ENCODE measurements at regions not wholly inside any gene's neighbourhood (a gene's known extent, or its start where the extent isn't known, plus 50 kb on each side); places are given as distances from the start of the nearest gene placed in this dataset.

DNA sequence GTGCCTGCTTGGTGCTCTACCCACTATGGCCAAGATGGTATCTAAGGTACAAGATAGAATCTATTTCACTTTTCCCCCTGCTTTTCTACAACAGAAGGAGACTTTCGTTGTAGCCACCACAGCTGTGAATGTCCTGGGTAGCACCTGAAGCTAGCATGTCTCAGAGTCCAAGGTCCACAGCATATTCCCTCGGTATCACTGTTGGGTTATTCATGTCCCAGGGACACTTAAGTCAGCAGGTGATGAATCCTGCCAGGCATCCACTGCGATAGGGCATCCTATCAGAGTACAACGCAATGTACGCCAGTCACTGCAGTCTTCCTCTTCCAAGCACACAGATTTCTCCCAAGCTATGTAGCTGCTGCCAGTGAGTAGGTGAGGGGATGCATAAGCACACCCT, 129.1 kb upstream of the LINC00305 start:
- TF ChIP-seq, protein P1, sequence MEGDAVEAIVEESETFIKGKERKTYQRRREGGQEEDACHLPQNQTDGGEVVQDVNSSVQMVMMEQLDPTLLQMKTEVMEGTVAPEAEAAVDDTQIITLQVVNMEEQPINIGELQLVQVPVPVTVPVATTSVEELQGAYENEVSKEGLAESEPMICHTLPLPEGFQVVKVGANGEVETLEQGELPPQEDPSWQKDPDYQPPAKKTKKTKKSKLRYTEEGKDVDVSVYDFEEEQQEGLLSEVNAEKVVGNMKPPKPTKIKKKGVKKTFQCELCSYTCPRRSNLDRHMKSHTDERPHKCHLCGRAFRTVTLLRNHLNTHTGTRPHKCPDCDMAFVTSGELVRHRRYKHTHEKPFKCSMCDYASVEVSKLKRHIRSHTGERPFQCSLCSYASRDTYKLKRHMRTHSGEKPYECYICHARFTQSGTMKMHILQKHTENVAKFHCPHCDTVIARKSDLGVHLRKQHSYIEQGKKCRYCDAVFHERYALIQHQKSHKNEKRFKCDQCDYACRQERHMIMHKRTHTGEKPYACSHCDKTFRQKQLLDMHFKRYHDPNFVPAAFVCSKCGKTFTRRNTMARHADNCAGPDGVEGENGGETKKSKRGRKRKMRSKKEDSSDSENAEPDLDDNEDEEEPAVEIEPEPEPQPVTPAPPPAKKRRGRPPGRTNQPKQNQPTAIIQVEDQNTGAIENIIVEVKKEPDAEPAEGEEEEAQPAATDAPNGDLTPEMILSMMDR (conservative IDR thresholded peaks at IDR 0.05 in 1 of 2, IDR thresholded peaks at IDR 0.05 in 1 of 2; ENCODE audit: extremely low read depth in 1 of 2, insufficient read depth in 1 of 2, low read depth in 1 of 2, low read length in 2 of 2) = no peak
- TF ChIP-seq EZH2 (IDR thresholded peaks at IDR 0.05; ENCODE audit: borderline replicate concordance, low read length) = no peak

Data from mammary epithelial cell (primary cell).